ENCODE measurements at regions not wholly inside any gene's neighbourhood (a gene's known extent, or its start where the extent isn't known, plus 50 kb on each side); places are given as distances from the start of the nearest gene placed in this dataset.

DNA sequence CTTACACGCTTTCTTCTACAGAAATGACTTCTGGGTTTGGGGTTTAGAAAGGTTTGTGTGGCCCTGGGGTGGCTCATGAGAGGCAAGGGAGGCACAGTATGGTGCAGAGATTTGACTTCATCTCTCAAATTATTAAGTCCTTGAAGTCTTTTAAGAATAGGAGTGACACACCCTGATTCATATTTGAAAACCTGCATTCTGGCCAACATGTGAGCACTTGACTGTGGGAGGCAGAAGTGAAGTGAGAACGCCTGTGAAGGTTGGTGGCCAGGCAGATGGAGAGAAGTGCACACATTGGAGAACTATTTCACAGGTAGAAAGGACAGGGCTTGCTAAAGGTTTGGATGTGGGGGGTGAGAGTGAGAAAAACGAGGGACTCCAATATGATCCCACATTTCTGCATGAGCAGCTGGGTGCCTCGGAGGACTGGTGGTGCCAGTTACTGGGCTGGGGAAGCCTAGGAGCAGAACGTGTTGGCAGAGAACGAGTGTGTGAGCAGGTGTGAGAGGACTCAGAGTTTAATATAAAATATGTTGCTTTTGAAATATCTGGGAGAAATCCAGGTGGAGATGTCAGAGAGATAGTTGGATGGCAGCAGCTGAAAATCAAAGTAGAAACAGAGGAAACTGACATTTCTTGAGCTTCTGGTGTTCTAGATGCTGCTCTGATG, 240.0 kb upstream of the ADAMTSL1 start:
- Mint-ChIP-seq H3K4me3 (no peak overlapping the region), H3K4me1 (no peaks in the 10 kb centered on the region; a peak in 1 of 4 replicates), H3K36me3 (ENCODE audit: insufficient read depth in 1 of 3, low read depth in 3 of 3) (no peaks in the 10 kb centered on the region), H3K9me3 (no peaks in the 10 kb centered on the region; a peak in 1 of 5 replicates), H3K27ac (no peak overlapping the region), H3K27me3 (ENCODE audit: low read depth) (peaks cover 3% of the 10 kb centered on the region; the same call in 1 of the 2 replicates)
- no peak overlapping the region for H3K56ac ChIP-seq (ENCODE audit: insufficient read length, low read depth, low read length)
- H4K8ac ChIP-seq (replicated peaks; ENCODE audit: insufficient read length, low read depth, low read length), result no peak overlapping the region
- no peak overlapping the region for H2AK5ac ChIP-seq (ENCODE audit: insufficient read length, low read length)
- no peak overlapping the region for H2BK15ac ChIP-seq (ENCODE audit: low read depth, low read length)
- H4K20me1 ChIP-seq (ENCODE audit: control insufficient read depth, insufficient read depth, insufficient read length), result no peaks in the 10 kb centered on the region
- no CpG with 5 or more reads among the region's 6 CpGs for WGBS (ENCODE audit: extremely low coverage, insufficient read length, low lambda C conversion rate)
- H3K4ac ChIP-seq (ENCODE audit: low read depth, low read length), result no peak overlapping the region
- H2BK5ac ChIP-seq (ENCODE audit: insufficient read length, low read length), result no peak overlapping the region
- H3K27ac ChIP-seq (ENCODE audit: insufficient read length, low read depth, low read length), result no peak overlapping the region
- H3K23me2 ChIP-seq (ENCODE audit: insufficient read length, low read depth, low read length, poor library complexity, severe bottlenecking), result no peaks in the 10 kb centered on the region
- TF ChIP-seq, protein P1, sequence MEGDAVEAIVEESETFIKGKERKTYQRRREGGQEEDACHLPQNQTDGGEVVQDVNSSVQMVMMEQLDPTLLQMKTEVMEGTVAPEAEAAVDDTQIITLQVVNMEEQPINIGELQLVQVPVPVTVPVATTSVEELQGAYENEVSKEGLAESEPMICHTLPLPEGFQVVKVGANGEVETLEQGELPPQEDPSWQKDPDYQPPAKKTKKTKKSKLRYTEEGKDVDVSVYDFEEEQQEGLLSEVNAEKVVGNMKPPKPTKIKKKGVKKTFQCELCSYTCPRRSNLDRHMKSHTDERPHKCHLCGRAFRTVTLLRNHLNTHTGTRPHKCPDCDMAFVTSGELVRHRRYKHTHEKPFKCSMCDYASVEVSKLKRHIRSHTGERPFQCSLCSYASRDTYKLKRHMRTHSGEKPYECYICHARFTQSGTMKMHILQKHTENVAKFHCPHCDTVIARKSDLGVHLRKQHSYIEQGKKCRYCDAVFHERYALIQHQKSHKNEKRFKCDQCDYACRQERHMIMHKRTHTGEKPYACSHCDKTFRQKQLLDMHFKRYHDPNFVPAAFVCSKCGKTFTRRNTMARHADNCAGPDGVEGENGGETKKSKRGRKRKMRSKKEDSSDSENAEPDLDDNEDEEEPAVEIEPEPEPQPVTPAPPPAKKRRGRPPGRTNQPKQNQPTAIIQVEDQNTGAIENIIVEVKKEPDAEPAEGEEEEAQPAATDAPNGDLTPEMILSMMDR (conservative IDR thresholded peaks at IDR 0.05), result no peak
- no peak overlapping the region for H3T11ph ChIP-seq (ENCODE audit: low read length)
- no peak for DNase-seq
- H4K91ac ChIP-seq (ENCODE audit: insufficient read length, low read depth, low read length), result no peak overlapping the region
- no peak overlapping the region for H2BK120ac ChIP-seq (ENCODE audit: low read depth, low read length, poor library complexity, severe bottlenecking)
- H3K27me3 ChIP-seq (ENCODE audit: insufficient read depth, low read length), result no peaks in the 10 kb centered on the region
- no peaks in the 10 kb centered on the region for H3K4me1 ChIP-seq (ENCODE audit: insufficient read depth, low read length)
- H3K9ac ChIP-seq (ENCODE audit: extremely low read depth, insufficient read length, low read length), result no peak overlapping the region
- no peak overlapping the region for H2BK12ac ChIP-seq (ENCODE audit: insufficient read length, low read depth, low read length)
- H2BK20ac ChIP-seq (ENCODE audit: low read depth, low read length, poor library complexity, severe bottlenecking), result no peak overlapping the region
- no peaks in the 10 kb centered on the region for H3K79me1 ChIP-seq (ENCODE audit: insufficient read depth, low read depth, low read length, poor library complexity, severe bottlenecking)
- no peak overlapping the region for H4K5ac ChIP-seq (ENCODE audit: insufficient read length, low read depth, low read length)
- H3K9me3 ChIP-seq (ENCODE audit: control insufficient read depth, low read depth, low read length), result no peaks in the 10 kb centered on the region
- no peak overlapping the region for H3K14ac ChIP-seq (ENCODE audit: insufficient read depth, low read length)
- no peak overlapping the region for H2AFZ ChIP-seq (ENCODE audit: low read length)
- H3K79me2 ChIP-seq (ENCODE audit: insufficient read depth, low read length), result no peaks in the 10 kb centered on the region
- no peak overlapping the region for H3K4me2 ChIP-seq (ENCODE audit: insufficient read depth, insufficient read length, low read length)
- no peak overlapping the region for H3K18ac ChIP-seq (ENCODE audit: insufficient read length, low read depth, low read length)
- H3K23ac ChIP-seq (ENCODE audit: insufficient read length, low read depth, low read length), result no peak overlapping the region
